Caco-2 (cell line): ENCODE measurements at regions not wholly inside any gene's neighbourhood (a gene's known extent, or its start where the extent isn't known, plus 50 kb on each side); places are given as distances from the start of the nearest gene placed in this dataset.

ENCODE experiments used
- BruUV-seq: library from RNA; stranded (reverse); fragments of 400-500 nt; replicated peaks from 2 replicates; lab custom pipeline; 2021; lab: Mats Ljungman, UMichigan
- CTCF ChIA-PET: fragments of 300-600 bp; sonication (Branson Sonifier 250); formaldehyde crosslinking; loops from one replicate; lab custom pipeline; 2022; ENCODE audit warnings: antibody characterized with exemption; lab: Charles Lee
- POLR2A ChIA-PET: fragments of 300-600 bp; sonication (Branson Sonifier 250); formaldehyde crosslinking; loops from one replicate; lab custom pipeline; 2022; ENCODE audit warnings: antibody characterized with exemption; lab: Charles Lee
- DNase-seq, 2 experiments: peaks; one replicate each; pipeline versions ENCODE4 v3.0.0 to v3.0.0-alpha.2; 2020 to 2022
- H3K27me3 ChIP-seq: replicated peaks from 2 replicates; pipeline ENCODE4 v1.6.0; 2011; ENCODE audit warnings: low read length; ENCODE audit not compliant: control insufficient read depth, insufficient read depth
- H3K36me3 ChIP-seq: 2 replicates; pipeline ENCODE4 v1.5.1; 2011; ENCODE audit warnings: low read length; ENCODE audit not compliant: control insufficient read depth, insufficient read depth
- H3K4me1 ChIP-seq: fragments of 250-450 bp; sonication (Bioruptor Pico); 2 replicates; pipeline ENCODE4 v1.5.1; 2020; ENCODE audit warnings: mild to moderate bottlenecking
- H3K4me3 ChIP-seq: 2 replicates; pipeline ENCODE4 v1.5.1; 2011; ENCODE audit warnings: low read depth, mild to moderate bottlenecking, control low read depth, low read length
- H3K9me3 ChIP-seq: fragments of 250-450 bp; sonication (Bioruptor Pico); 2 replicates; pipeline ENCODE4 v1.5.1; 2020; ENCODE audit warnings: mild to moderate bottlenecking, moderate library complexity
- H3K27ac Mint-ChIP-seq: one replicate; pipeline ENCODE4 v1.8.0; 2022; ENCODE audit warnings: mixed read lengths; ENCODE audit not compliant: unreplicated experiment
- H3K27me3 Mint-ChIP-seq: one replicate; pipeline ENCODE4 v1.8.0; 2022; ENCODE audit warnings: mixed read lengths; ENCODE audit not compliant: insufficient read depth, unreplicated experiment
- H3K36me3 Mint-ChIP-seq: one replicate; pipeline ENCODE4 v1.8.0; 2022; ENCODE audit warnings: mild to moderate bottlenecking, mixed read lengths; ENCODE audit not compliant: insufficient read depth, unreplicated experiment
- H3K4me1 Mint-ChIP-seq: one replicate; pipeline ENCODE4 v1.8.0; 2022; ENCODE audit warnings: low read depth, mixed read lengths; ENCODE audit not compliant: unreplicated experiment
- H3K4me3 Mint-ChIP-seq: one replicate; pipeline ENCODE4 v1.8.0; 2022; ENCODE audit warnings: mild to moderate bottlenecking, moderate library complexity, mixed read lengths; ENCODE audit not compliant: unreplicated experiment
- H3K9me3 Mint-ChIP-seq: one replicate; pipeline ENCODE4 v1.8.0; 2022; ENCODE audit warnings: mixed read lengths; ENCODE audit not compliant: unreplicated experiment
- intact Hi-C: fragments of 100-400 bp; cut with micrococcal nuclease; formaldehyde crosslinking; loops from one replicate; pipeline ENCODE4 v1.10.0; 2022; ENCODE audit not compliant: unreplicated experiment
- TF ChIP-seq, protein P1 (sequence below), 2 experiments: fragments of 200-600 bp in 1 of 2; IDR thresholded peaks; 1 replicate in 1 of 2; 2 replicates in 1 of 2; pipeline versions ENCODE4 v1.5.1 to v1.8.0; 2011 to 2022; ENCODE audit warnings: antibody characterized with exemption in 1 of 2, control low read depth in 1 of 2, inconsistent platforms in 1 of 2, low read depth in 1 of 2, low read length in 1 of 2, mild to moderate bottlenecking in 1 of 2, moderate library complexity in 1 of 2; ENCODE audit not compliant: insufficient read depth in 1 of 2, severe bottlenecking in 1 of 2, unreplicated experiment in 1 of 2

DNA sequence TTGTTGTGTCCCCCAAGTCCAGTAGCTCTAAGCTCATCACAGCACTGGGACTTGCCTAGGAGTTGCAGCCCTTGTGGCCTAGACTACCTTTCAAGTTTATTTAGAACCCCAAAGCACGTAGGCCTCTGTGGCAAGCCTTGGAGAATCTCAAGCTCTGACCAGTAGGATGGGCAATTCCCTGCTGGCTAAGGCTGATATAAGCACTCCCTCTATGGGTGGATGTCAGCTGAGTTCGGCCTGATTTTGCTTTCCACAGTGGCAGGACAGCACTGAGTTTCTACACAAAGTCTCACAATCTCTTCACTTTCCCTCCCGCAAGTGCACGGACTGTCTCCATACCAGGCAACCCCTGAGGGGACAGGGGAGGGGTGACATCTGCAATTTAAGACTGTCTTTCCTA lies 886.4 kb upstream of the LRRN3 start:
- no peaks in the 10 kb centered on the region for H3K27me3 ChIP-seq
- H3K4me3 ChIP-seq: no peak overlapping the region
- ChIA-PET POLR2A (no interaction called here), CTCF (interaction anchor here (1.3 kb wide), 1 partner anchor 238 kb away, joined by 4 read pairs; no protein-coding TSS in a partner anchor)
- H3K27me3 Mint-ChIP-seq: peaks cover 13% of the 10 kb centered on the region
- H3K4me1 ChIP-seq: no peaks in the 10 kb centered on the region
- no peaks in the 10 kb centered on the region for H3K36me3 ChIP-seq
- H3K36me3 Mint-ChIP-seq: no peaks in the 10 kb centered on the region
- H3K9me3 ChIP-seq: no peaks in the 10 kb centered on the region; the same call in 1 of the 2 replicates
- no TSS peak for BruUV-seq
- DNase-seq: peak; percentile 42 to 51
- no peak overlapping the region for H3K4me3 Mint-ChIP-seq
- no peaks in the 10 kb centered on the region for H3K4me1 Mint-ChIP-seq
- no peak overlapping the region for H3K27ac Mint-ChIP-seq
- H3K9me3 Mint-ChIP-seq: peaks cover 9% of the 10 kb centered on the region
- TF ChIP-seq, protein P1, sequence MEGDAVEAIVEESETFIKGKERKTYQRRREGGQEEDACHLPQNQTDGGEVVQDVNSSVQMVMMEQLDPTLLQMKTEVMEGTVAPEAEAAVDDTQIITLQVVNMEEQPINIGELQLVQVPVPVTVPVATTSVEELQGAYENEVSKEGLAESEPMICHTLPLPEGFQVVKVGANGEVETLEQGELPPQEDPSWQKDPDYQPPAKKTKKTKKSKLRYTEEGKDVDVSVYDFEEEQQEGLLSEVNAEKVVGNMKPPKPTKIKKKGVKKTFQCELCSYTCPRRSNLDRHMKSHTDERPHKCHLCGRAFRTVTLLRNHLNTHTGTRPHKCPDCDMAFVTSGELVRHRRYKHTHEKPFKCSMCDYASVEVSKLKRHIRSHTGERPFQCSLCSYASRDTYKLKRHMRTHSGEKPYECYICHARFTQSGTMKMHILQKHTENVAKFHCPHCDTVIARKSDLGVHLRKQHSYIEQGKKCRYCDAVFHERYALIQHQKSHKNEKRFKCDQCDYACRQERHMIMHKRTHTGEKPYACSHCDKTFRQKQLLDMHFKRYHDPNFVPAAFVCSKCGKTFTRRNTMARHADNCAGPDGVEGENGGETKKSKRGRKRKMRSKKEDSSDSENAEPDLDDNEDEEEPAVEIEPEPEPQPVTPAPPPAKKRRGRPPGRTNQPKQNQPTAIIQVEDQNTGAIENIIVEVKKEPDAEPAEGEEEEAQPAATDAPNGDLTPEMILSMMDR (IDR thresholded peaks at IDR 0.05; ENCODE audit: insufficient read depth in 1 of 2, low read depth in 1 of 2, low read length in 1 of 2, severe bottlenecking in 1 of 2, unreplicated experiment in 1 of 2): peak in 1 of 2 experiments; percentile 56
- intact Hi-C loops: loop anchor here (1.0 to 10.0 kb wide), 3 partner anchors 114 to 360 kb away; no protein-coding TSS in a partner anchor

DNA sequence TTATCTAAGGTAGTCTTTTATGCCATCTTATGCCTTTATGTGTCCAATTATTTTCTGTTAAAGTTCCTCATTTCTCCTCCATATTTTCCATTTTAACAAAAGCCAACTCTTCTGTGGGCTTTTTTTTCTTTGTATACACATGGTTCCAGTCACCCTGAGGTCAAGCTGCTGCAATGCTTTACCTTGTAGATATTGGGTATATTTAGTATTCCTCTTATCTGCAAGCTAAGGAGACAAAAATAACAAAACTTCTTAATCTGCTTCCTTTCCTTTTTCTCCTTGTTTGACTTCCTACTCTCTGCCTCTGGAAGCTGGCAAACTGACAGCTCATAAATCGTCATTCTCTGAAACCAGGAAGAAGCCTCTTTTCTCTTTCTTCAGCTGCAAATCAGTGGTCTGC lies 885.0 kb upstream of the LRRN3 start:
- Mint-ChIP-seq H3K4me1 (no peaks in the 10 kb centered on the region), H3K36me3 (no peaks in the 10 kb centered on the region), H3K4me3 (no peak overlapping the region), H3K9me3 (peaks cover 1% of the 10 kb centered on the region), H3K27me3 (peaks cover 8% of the 10 kb centered on the region), H3K27ac (no peak overlapping the region)
- no TSS peak for BruUV-seq
- Histone ChIP-seq H3K27me3 (no peaks in the 10 kb centered on the region), H3K36me3 (no peaks in the 10 kb centered on the region), H3K9me3 (no peaks in the 10 kb centered on the region; the same call in 1 of the 2 replicates), H3K4me1 (no peaks in the 10 kb centered on the region), H3K4me3 (no peak overlapping the region)
- TF ChIP-seq, protein P1 (IDR thresholded peaks at IDR 0.05; ENCODE audit: insufficient read depth in 1 of 2, low read depth in 1 of 2, low read length in 1 of 2, severe bottlenecking in 1 of 2, unreplicated experiment in 1 of 2): no peak
- CTCF ChIA-PET: no interaction called here
- POLR2A ChIA-PET: no interaction called here
- intact Hi-C loops: loop anchor here (1.0 to 10.0 kb wide), 3 partner anchors 20 to 236 kb away; no protein-coding TSS in a partner anchor
- DNase-seq: peak in 1 of 2 experiments; percentile 10

DNA sequence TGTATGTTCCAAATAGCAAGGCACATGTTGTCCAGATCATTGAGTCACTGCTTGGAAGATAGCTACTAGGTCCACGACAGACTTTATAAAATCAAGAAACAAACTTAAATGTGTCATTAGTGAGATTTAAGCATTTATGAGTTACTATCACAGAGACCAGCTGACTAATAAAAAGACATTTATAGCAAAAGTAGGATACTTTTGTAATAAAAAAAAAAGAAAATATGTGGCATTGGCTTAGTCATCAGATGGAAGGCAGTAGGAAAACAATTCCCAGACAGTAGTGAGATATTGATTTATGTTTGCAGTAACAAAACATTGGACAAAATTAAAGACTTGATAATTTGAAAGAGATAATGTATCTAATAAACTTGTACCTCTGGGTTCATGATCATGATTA lies 881.0 kb upstream of the LRRN3 start:
- ChIA-PET POLR2A (no interaction called here), CTCF (no interaction called here)
- H3K4me3 Mint-ChIP-seq: no peak overlapping the region
- H3K4me1 Mint-ChIP-seq: no peaks in the 10 kb centered on the region
- Histone ChIP-seq H3K4me1 (no peaks in the 10 kb centered on the region), H3K4me3 (no peak overlapping the region), H3K36me3 (no peaks in the 10 kb centered on the region), H3K27me3 (no peaks in the 10 kb centered on the region), H3K9me3 (peaks cover 5% of the 10 kb centered on the region; the same call in 1 of the 2 replicates)
- TF ChIP-seq, protein P1 (IDR thresholded peaks at IDR 0.05; ENCODE audit: insufficient read depth in 1 of 2, low read depth in 1 of 2, low read length in 1 of 2, severe bottlenecking in 1 of 2, unreplicated experiment in 1 of 2): no peak
- H3K36me3 Mint-ChIP-seq: no peaks in the 10 kb centered on the region
- BruUV-seq: no TSS peak
- intact Hi-C loops: loop anchor here (10.0 kb wide), 1 partner anchor 165 kb away; no protein-coding TSS in a partner anchor
- H3K27me3 Mint-ChIP-seq: no peaks in the 10 kb centered on the region
- no peak overlapping the region for H3K27ac Mint-ChIP-seq
- peaks cover 11% of the 10 kb centered on the region for H3K9me3 Mint-ChIP-seq
- no peak for DNase-seq
